ENCODE measurements at regions not wholly inside any gene's neighbourhood (a gene's known extent, or its start where the extent isn't known, plus 50 kb on each side); places are given as distances from the start of the nearest gene placed in this dataset.

GRCh38 chr7:12866207-12866606, 178.8 kb downstream of the ARL4A start:
- Histone ChIP-seq H3K27me3 (ENCODE audit: control insufficient read depth, low read length) (no peaks in the 10 kb centered on the region), H3K9me3 (ENCODE audit: control insufficient read depth, insufficient read depth, low read length) (no peaks in the 10 kb centered on the region), H3K36me3 (ENCODE audit: control insufficient read depth, low read length) (no peaks in the 10 kb centered on the region), H3K4me3 (ENCODE audit: low read length) (no peak overlapping the region), H3F3A (ENCODE audit: control insufficient read depth, insufficient read depth) (no peaks in the 10 kb centered on the region), H3K4me2 (ENCODE audit: low read length) (no peak overlapping the region), H4K20me1 (ENCODE audit: control insufficient read depth, insufficient read depth, low read depth, low read length) (no peaks in the 10 kb centered on the region), H3K9me2 (replicated peaks; ENCODE audit: control insufficient read depth, low read length) (no peaks in the 10 kb centered on the region), H3K27ac (ENCODE audit: low read depth, low read length) (no peak overlapping the region), H3K79me2 (ENCODE audit: control insufficient read depth, low read length) (no peaks in the 10 kb centered on the region), H3K4me1 (ENCODE audit: control insufficient read depth, low read length) (no peaks in the 10 kb centered on the region)
- TF ChIP-seq CTCF (IDR thresholded peaks at IDR 0.05; ENCODE audit: low read depth, low read length, poor library complexity, severe bottlenecking) (no peak), EZH2phosphoT487 (IDR thresholded peaks at IDR 0.05; ENCODE audit: borderline replicate concordance, low read length) (no peak)

- no peak for TF ChIP-seq EZH2phosphoT487 (IDR thresholded peaks at IDR 0.05; ENCODE audit: borderline replicate concordance, low read length)
- no peak for TF ChIP-seq CTCF (IDR thresholded peaks at IDR 0.05; ENCODE audit: low read depth, low read length, poor library complexity, severe bottlenecking)
- no peak overlapping the region for H3K4me3 ChIP-seq (ENCODE audit: low read length)
- H3K79me2 ChIP-seq (ENCODE audit: control insufficient read depth, low read length), result no peaks in the 10 kb centered on the region
- H4K20me1 ChIP-seq (ENCODE audit: control insufficient read depth, insufficient read depth, low read depth, low read length), result no peaks in the 10 kb centered on the region
- H3K4me1 ChIP-seq (ENCODE audit: control insufficient read depth, low read length), result no peaks in the 10 kb centered on the region
- no peak overlapping the region for H3K4me2 ChIP-seq (ENCODE audit: low read length)
- H3K27me3 ChIP-seq (ENCODE audit: control insufficient read depth, low read length), result no peaks in the 10 kb centered on the region
- no peaks in the 10 kb centered on the region for H3K9me2 ChIP-seq (replicated peaks; ENCODE audit: control insufficient read depth, low read length)
- H3K9me3 ChIP-seq (ENCODE audit: control insufficient read depth, insufficient read depth, low read length), result no peaks in the 10 kb centered on the region
- no peaks in the 10 kb centered on the region for H3F3A ChIP-seq (ENCODE audit: control insufficient read depth, insufficient read depth)
- H3K27ac ChIP-seq (ENCODE audit: low read depth, low read length), result no peak overlapping the region
- H3K36me3 ChIP-seq (ENCODE audit: control insufficient read depth, low read length), result no peaks in the 10 kb centered on the region
Observed at GRCh38 chr7:12868027-12868426, 180.6 kb downstream of the ARL4A start.

GRCh38 chr7:12870219-12870618, 182.8 kb downstream of the ARL4A start:
- H4K20me1 ChIP-seq (ENCODE audit: control insufficient read depth, insufficient read depth, low read depth, low read length), result no peaks in the 10 kb centered on the region
- TF ChIP-seq EZH2phosphoT487 (IDR thresholded peaks at IDR 0.05; ENCODE audit: borderline replicate concordance, low read length), result no peak
- H3K27me3 ChIP-seq (ENCODE audit: control insufficient read depth, low read length), result no peaks in the 10 kb centered on the region
- H3K9me2 ChIP-seq (replicated peaks; ENCODE audit: control insufficient read depth, low read length), result no peaks in the 10 kb centered on the region
- H3K4me2 ChIP-seq (ENCODE audit: low read length), result no peak overlapping the region
- no peak overlapping the region for H3K27ac ChIP-seq (ENCODE audit: low read depth, low read length)
- no peaks in the 10 kb centered on the region for H3K79me2 ChIP-seq (ENCODE audit: control insufficient read depth, low read length)
- H3K4me3 ChIP-seq (ENCODE audit: low read length), result no peak overlapping the region
- H3F3A ChIP-seq (ENCODE audit: control insufficient read depth, insufficient read depth), result no peaks in the 10 kb centered on the region
- H3K36me3 ChIP-seq (ENCODE audit: control insufficient read depth, low read length), result no peaks in the 10 kb centered on the region
- no peaks in the 10 kb centered on the region for H3K9me3 ChIP-seq (ENCODE audit: control insufficient read depth, insufficient read depth, low read length)
- H3K4me1 ChIP-seq (ENCODE audit: control insufficient read depth, low read length), result no peaks in the 10 kb centered on the region

- no peaks in the 10 kb centered on the region for H3F3A ChIP-seq (ENCODE audit: control insufficient read depth, insufficient read depth)
- no peak for TF ChIP-seq CTCF (IDR thresholded peaks at IDR 0.05; ENCODE audit: low read depth, low read length, poor library complexity, severe bottlenecking)
- no peak overlapping the region for H3K4me2 ChIP-seq (ENCODE audit: low read length)
- no peak overlapping the region for H3K4me3 ChIP-seq (ENCODE audit: low read length)
- H3K9me2 ChIP-seq (replicated peaks; ENCODE audit: control insufficient read depth, low read length), result no peaks in the 10 kb centered on the region
- no peaks in the 10 kb centered on the region for H4K20me1 ChIP-seq (ENCODE audit: control insufficient read depth, insufficient read depth, low read depth, low read length)
- no peaks in the 10 kb centered on the region for H3K27me3 ChIP-seq (ENCODE audit: control insufficient read depth, low read length)
- H3K4me1 ChIP-seq (ENCODE audit: control insufficient read depth, low read length), result no peaks in the 10 kb centered on the region
- no peak overlapping the region for H3K27ac ChIP-seq (ENCODE audit: low read depth, low read length)
- H3K9me3 ChIP-seq (ENCODE audit: control insufficient read depth, insufficient read depth, low read length), result no peaks in the 10 kb centered on the region
- H3K79me2 ChIP-seq (ENCODE audit: control insufficient read depth, low read length), result no peaks in the 10 kb centered on the region
- H3K36me3 ChIP-seq (ENCODE audit: control insufficient read depth, low read length), result no peaks in the 10 kb centered on the region
Observed at GRCh38 chr7:12872487-12872886, 185.1 kb downstream of the ARL4A start.

Measured in DOHH2 (cell line).